ENCODE measurements at regions not wholly inside any gene's neighbourhood (a gene's known extent, or its start where the extent isn't known, plus 50 kb on each side); places are given as distances from the start of the nearest gene placed in this dataset.

GRCh38 chr14:26265170-26265685 is 332.6 kb downstream of the NOVA1 start:
- no peak overlapping the region for H3K4me2 ChIP-seq (ENCODE audit: low read length)
- no peak overlapping the region for H3K9ac ChIP-seq (ENCODE audit: low read length)
- H4K20me1 ChIP-seq (ENCODE audit: insufficient read depth): no peaks in the 10 kb centered on the region
- H3K79me2 ChIP-seq (replicated peaks; ENCODE audit: insufficient read depth, low read length): no peaks in the 10 kb centered on the region
- H3K27me3 ChIP-seq (ENCODE audit: insufficient read depth, low read depth, low read length): no peaks in the 10 kb centered on the region
- no peaks in the 10 kb centered on the region for H3K36me3 ChIP-seq (ENCODE audit: insufficient read depth, low read length)
- H3K4me3 ChIP-seq (ENCODE audit: low read length): no peak overlapping the region
- H3F3A ChIP-seq (ENCODE audit: insufficient read depth, low read length, poor library complexity, severe bottlenecking): no peaks in the 10 kb centered on the region
- no peaks in the 10 kb centered on the region for H3K9me3 ChIP-seq (ENCODE audit: low read length)
- H2AFZ ChIP-seq (ENCODE audit: low read depth, low read length): no peak overlapping the region
- no peak for TF ChIP-seq RAD21 (conservative IDR thresholded peaks at IDR 0.05)
- TF ChIP-seq POLR2AphosphoS5 (IDR thresholded peaks at IDR 0.05): no peak
- TF ChIP-seq MXI1 (conservative IDR thresholded peaks at IDR 0.05; ENCODE audit: poor library complexity, severe bottlenecking): no peak
- no peak for TF ChIP-seq TAF1 (IDR thresholded peaks at IDR 0.05; ENCODE audit: low read depth)
- no peak for TF ChIP-seq SMC3 (conservative IDR thresholded peaks at IDR 0.05; ENCODE audit: poor library complexity)
- TF ChIP-seq EZH2 (IDR thresholded peaks at IDR 0.05; ENCODE audit: borderline replicate concordance, insufficient read depth, low read length, poor library complexity, severe bottlenecking): no peak
- no peak for TF ChIP-seq CTCF (IDR thresholded peaks at IDR 0.05; ENCODE audit: poor library complexity, severe bottlenecking)
- no peak for TF ChIP-seq REST (IDR thresholded peaks at IDR 0.05; ENCODE audit: borderline replicate concordance)
- no peak for TF ChIP-seq EP300 (conservative IDR thresholded peaks at IDR 0.05; ENCODE audit: poor library complexity, severe bottlenecking)
- H3K27ac ChIP-seq (ENCODE audit: low read length): no peak overlapping the region
- no peaks in the 10 kb centered on the region for H3K9me2 ChIP-seq (ENCODE audit: insufficient read depth, low read length)

- TF ChIP-seq REST (IDR thresholded peaks at IDR 0.05; ENCODE audit: borderline replicate concordance) (no peak), MXI1 (conservative IDR thresholded peaks at IDR 0.05; ENCODE audit: poor library complexity, severe bottlenecking) (no peak), SMC3 (conservative IDR thresholded peaks at IDR 0.05; ENCODE audit: poor library complexity) (no peak), EP300 (conservative IDR thresholded peaks at IDR 0.05; ENCODE audit: poor library complexity, severe bottlenecking) (no peak), RAD21 (conservative IDR thresholded peaks at IDR 0.05) (no peak), TAF1 (IDR thresholded peaks at IDR 0.05; ENCODE audit: low read depth) (no peak), EZH2 (IDR thresholded peaks at IDR 0.05; ENCODE audit: borderline replicate concordance, insufficient read depth, low read length, poor library complexity, severe bottlenecking) (no peak), CTCF (IDR thresholded peaks at IDR 0.05; ENCODE audit: poor library complexity, severe bottlenecking) (no peak)
- Histone ChIP-seq H3K9ac (ENCODE audit: low read length) (no peak overlapping the region), H3K27me3 (ENCODE audit: insufficient read depth, low read depth, low read length) (no peaks in the 10 kb centered on the region), H3K79me2 (replicated peaks; ENCODE audit: insufficient read depth, low read length) (no peaks in the 10 kb centered on the region), H4K20me1 (ENCODE audit: insufficient read depth) (no peaks in the 10 kb centered on the region), H3F3A (ENCODE audit: insufficient read depth, low read length, poor library complexity, severe bottlenecking) (no peaks in the 10 kb centered on the region), H3K36me3 (ENCODE audit: insufficient read depth, low read length) (no peaks in the 10 kb centered on the region), H2AFZ (ENCODE audit: low read depth, low read length) (no peak overlapping the region), H3K9me3 (ENCODE audit: low read length) (no peaks in the 10 kb centered on the region), H3K4me2 (ENCODE audit: low read length) (no peak overlapping the region), H3K9me2 (ENCODE audit: insufficient read depth, low read length) (no peaks in the 10 kb centered on the region), H3K4me3 (ENCODE audit: low read length) (no peak overlapping the region), H3K27ac (ENCODE audit: low read length) (no peak overlapping the region)
Observed at GRCh38 chr14:26261368-26262122, 336.3 kb downstream of the NOVA1 start.

Data from neural cell (in vitro differentiated cells).